Upper lobe of left lung (tissue), 6 donors: ENCODE measurements at regions not wholly inside any gene's neighbourhood (a gene's known extent, or its start where the extent isn't known, plus 50 kb on each side); places are given as distances from the start of the nearest gene placed in this dataset.

ENCODE experiments used
- ATAC-seq, 2 donors: fragments of 200-7000 bp; cut with Tn5 transposase; one replicate each; pipeline ENCODE4 v1.9.1; 2022; ENCODE audit warnings: mild to moderate bottlenecking in 2 of 2, moderate library complexity in 2 of 2; ENCODE audit not compliant: low FRiP score in 2 of 2
- DNase-seq, 2 donors: peaks; one replicate each; pipeline ENCODE4 v3.0.0-alpha.2; 2019 to 2020
- H3K27ac ChIP-seq, 4 donors: fragments of 200-600 bp; sonication (generic); one replicate each; pipeline ENCODE4 v1.5.1; 2016 to 2019
- H3K27me3 ChIP-seq, 4 donors: fragments of 200-600 bp; sonication (generic); one replicate each; pipeline ENCODE4 v1.5.1; 2017 to 2019
- H3K36me3 ChIP-seq, 4 donors: fragments of 200-600 bp; sonication (generic); one replicate each; pipeline ENCODE4 v1.5.1; 2016 to 2019
- H3K4me1 ChIP-seq, 4 donors: fragments of 200-600 bp; sonication (generic); one replicate each; pipeline ENCODE4 v1.5.1; 2018 to 2019
- H3K4me3 ChIP-seq, 4 donors: fragments of 200-600 bp; sonication (generic); one replicate each; pipeline ENCODE4 v1.5.1; 2017 to 2019; ENCODE audit warnings: mild to moderate bottlenecking in 2 of 4, moderate library complexity in 1 of 4
- H3K9me3 ChIP-seq, 4 donors: fragments of 200-600 bp; sonication (generic); one replicate each; pipeline ENCODE4 v1.5.1; 2018 to 2019
- CTCF ChIP-seq, 6 experiments: fragments of 450-650 bp in 4 of 6; fragments of 200-600 bp in 2 of 6; sonication (generic) in 2 of 6; IDR thresholded peaks; one replicate each; pipeline ENCODE4 v1.5.1; 2016 to 2019; ENCODE audit warnings: antibody characterized with exemption in 6 of 6
- EP300 ChIP-seq, 4 donors: sonication (generic); formaldehyde crosslinking; IDR thresholded peaks; one replicate each; pipeline ENCODE4 v1.5.1; 2017; ENCODE audit warnings: antibody characterized with exemption in 4 of 4, control low read depth in 2 of 4
- POLR2A ChIP-seq, 4 donors: fragments of 450-650 bp; IDR thresholded peaks; one replicate each; pipeline ENCODE4 v1.5.1; 2016 to 2017; ENCODE audit warnings: antibody characterized with exemption in 4 of 4, mild to moderate bottlenecking in 2 of 4
- POLR2AphosphoS5 ChIP-seq, 2 donors: sonication (generic); formaldehyde crosslinking; IDR thresholded peaks; one replicate each; pipeline ENCODE4 v1.5.1; 2017; ENCODE audit warnings: antibody characterized with exemption in 2 of 2
- WGBS, 2 donors: methylation state at CpG; one replicate each; pipeline ENCODE4 v1.1.5; 2017 to 2018; 5-methylcytosine and 5-hydroxymethylcytosine counted together
- donor health status: DM: no; HTN: no; CAD: no; lungs with moderate emphysema.
- donor health status: DM: no; HTN: yes; CAD: no; lungs with severe emphysema.

- H3K9me3 ChIP-seq = peaks cover 0 to 39% (median 11%) of the 10 kb centered on the region in 4 donors
- H3K4me1 ChIP-seq = no peaks in the 10 kb centered on the region
- no peaks in the 10 kb centered on the region for H3K36me3 ChIP-seq
- no peak for TF ChIP-seq EP300 (IDR thresholded peaks at IDR 0.05)
- TF ChIP-seq POLR2AphosphoS5 (IDR thresholded peaks at IDR 0.05) = no peak
- no peak for TF ChIP-seq POLR2A (IDR thresholded peaks at IDR 0.05)
- TF ChIP-seq CTCF (IDR thresholded peaks at IDR 0.05) = no peak
- peak in 1 of 2 donors; percentile 19 for ATAC-seq
- WGBS, 2 donors = 91 to 99% methylated on average over 7 to 16 of the region's 16 CpGs
- no peaks in the 10 kb centered on the region for H3K27me3 ChIP-seq
- peak in 1 of 2 donors; percentile 62 for DNase-seq
- H3K27ac ChIP-seq = no peak overlapping the region
- no peak overlapping the region for H3K4me3 ChIP-seq
Measured at GRCh38 chr12:126616441-126616840, 1551.2 kb downstream of the AACS start.

- ATAC-seq (no peak), DNase-seq (no peak)
- WGBS, 2 donors = 83 to 94% methylated on average over 5 of the region's 5 CpGs
- Histone ChIP-seq H3K4me3 (no peak overlapping the region), H3K9me3 (peaks cover 0 to 35% (median 11%) of the 10 kb centered on the region in 4 donors), H3K4me1 (no peaks in the 10 kb centered on the region), H3K27me3 (no peaks in the 10 kb centered on the region), H3K36me3 (no peaks in the 10 kb centered on the region), H3K27ac (no peak overlapping the region)
- TF ChIP-seq EP300 (IDR thresholded peaks at IDR 0.05) (no peak), CTCF (IDR thresholded peaks at IDR 0.05) (peak in 1 of 6 experiments; percentile 10), POLR2A (IDR thresholded peaks at IDR 0.05) (no peak), POLR2AphosphoS5 (IDR thresholded peaks at IDR 0.05) (no peak)
Measured at GRCh38 chr12:126617312-126617711, 1552.1 kb downstream of the AACS start.

- H3K9me3 ChIP-seq = no peaks in the 10 kb centered on the region
- TF ChIP-seq EP300 (IDR thresholded peaks at IDR 0.05) (no peak), CTCF (IDR thresholded peaks at IDR 0.05) (no peak), POLR2AphosphoS5 (IDR thresholded peaks at IDR 0.05) (no peak), POLR2A (IDR thresholded peaks at IDR 0.05) (no peak)
- H3K36me3 ChIP-seq = no peaks in the 10 kb centered on the region
- H3K27me3 ChIP-seq = no peaks in the 10 kb centered on the region
- 54 to 60% methylated on average over 4 of the region's 4 CpGs for WGBS, 2 donors
- no peak overlapping the region for H3K4me3 ChIP-seq
- H3K27ac ChIP-seq = no peak overlapping the region
- no peaks in the 10 kb centered on the region for H3K4me1 ChIP-seq
- DNase-seq = no peak
- ATAC-seq = no peak
Measured at GRCh38 chr12:126627596-126627995, 1562.4 kb downstream of the AACS start.

GRCh38 chr12:126636821-126637220 lies 1571.6 kb downstream of the AACS start:
- H3K4me3 ChIP-seq = no peak overlapping the region
- ATAC-seq = peak; percentile 45 to 63
- H3K9me3 ChIP-seq = no peaks in the 10 kb centered on the region
- H3K27ac ChIP-seq = no peak overlapping the region
- WGBS, 2 donors = 73 to 82% methylated on average over 4 of the region's 4 CpGs
- TF ChIP-seq EP300 (IDR thresholded peaks at IDR 0.05) (no peak), POLR2A (IDR thresholded peaks at IDR 0.05) (no peak), POLR2AphosphoS5 (IDR thresholded peaks at IDR 0.05) (no peak), CTCF (IDR thresholded peaks at IDR 0.05) (no peak)
- H3K4me1 ChIP-seq = no peaks in the 10 kb centered on the region
- DNase-seq = no peak
- H3K27me3 ChIP-seq = no peaks in the 10 kb centered on the region
- no peaks in the 10 kb centered on the region for H3K36me3 ChIP-seq

- Histone ChIP-seq H3K27me3 (no peaks in the 10 kb centered on the region), H3K4me1 (no peaks in the 10 kb centered on the region), H3K4me3 (no peak overlapping the region), H3K27ac (no peak overlapping the region), H3K9me3 (no peaks in the 10 kb centered on the region), H3K36me3 (no peaks in the 10 kb centered on the region)
- DNase-seq (no peak), ATAC-seq (no peak)
- no peak for TF ChIP-seq POLR2AphosphoS5 (IDR thresholded peaks at IDR 0.05)
- 57 to 62% methylated on average over 2 of the region's 2 CpGs for WGBS, 2 donors
Measured at GRCh38 chr12:126644236-126645020, 1579.2 kb downstream of the AACS start.
